Hematopoietic multipotent progenitor cell treated with erythropoietin and hydrocortisone succinate and interleukin-3 and kit ligand, for 4 days (in vitro differentiated cells): ENCODE measurements at regions not wholly inside any gene's neighbourhood (a gene's known extent, or its start where the extent isn't known, plus 50 kb on each side); places are given as distances from the start of the nearest gene placed in this dataset.
"Not testable (repeated sequence)": the region's sequence is repeated elsewhere in the genome, so short reads cannot be mapped to it uniquely, and the experiment has no call there.

Experiments
- DNase-seq: peaks from one replicate; pipeline ENCODE4 v3.0.0-alpha.2; 2015

DNA sequence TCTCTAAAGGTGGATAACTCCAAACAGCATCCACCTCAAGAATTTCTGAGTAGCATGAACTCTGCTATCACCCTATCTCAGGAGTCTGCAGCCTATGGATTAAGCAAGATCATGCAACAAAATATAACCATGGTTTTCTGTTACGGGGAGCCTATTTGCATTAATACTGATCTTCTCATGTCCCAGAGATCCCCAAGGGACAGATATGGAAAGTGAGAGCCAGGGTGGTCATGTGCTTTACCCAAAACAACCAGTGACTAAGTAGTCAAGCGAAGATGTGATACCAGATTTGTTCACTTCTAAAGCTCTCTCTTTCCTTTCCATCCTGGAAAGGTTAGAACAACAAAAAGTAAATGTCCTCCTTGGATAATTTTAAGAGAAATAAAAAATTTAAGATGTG lies 125.1 kb downstream of the PRRX1 start:
- no peak for DNase-seq

DNA sequence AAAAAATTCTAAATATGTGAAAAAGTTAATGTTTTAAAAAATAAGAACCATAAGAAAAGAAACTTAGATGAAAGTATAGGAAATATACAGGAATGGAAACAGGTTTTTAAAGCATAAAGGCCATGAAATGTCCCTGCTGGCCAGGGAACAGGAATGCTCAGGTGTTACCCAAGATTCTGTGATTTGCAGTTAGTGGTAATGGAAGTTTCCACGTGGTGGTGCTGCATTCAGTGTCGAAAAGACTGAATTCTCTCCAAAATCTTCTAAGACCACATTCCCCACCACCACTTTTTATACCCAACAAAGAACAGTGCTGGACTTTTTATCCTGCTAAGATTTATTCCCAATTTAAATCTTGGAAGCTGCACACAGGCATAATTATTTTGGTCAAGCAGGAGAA lies 126.2 kb downstream of the PRRX1 start:
- no peak for DNase-seq

DNA sequence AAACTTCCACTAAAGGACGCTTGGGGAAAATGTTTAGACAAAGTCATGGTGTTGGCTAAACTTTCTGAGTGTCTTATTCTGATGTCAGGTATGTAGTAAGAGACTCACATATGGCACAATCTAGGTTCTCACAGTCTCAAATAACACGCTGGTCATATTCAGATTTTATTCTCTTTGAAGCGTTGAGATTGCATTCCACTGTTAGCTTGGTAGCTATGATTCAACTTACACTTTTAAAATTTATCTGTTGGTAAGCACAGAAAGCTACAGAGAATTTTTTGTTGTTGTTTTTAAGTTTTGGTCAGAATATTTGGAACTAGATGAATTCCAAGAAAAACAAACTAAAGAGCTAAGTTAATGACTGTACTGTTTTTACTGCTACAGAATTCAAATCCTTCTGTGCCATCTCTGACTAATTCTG lies 126.7 kb downstream of the PRRX1 start:
- no peak for DNase-seq

- DNase-seq = no peak
These were observed 128.0 kb downstream of the PRRX1 start for GRCh38 chr1:170791941-170792340.

DNA sequence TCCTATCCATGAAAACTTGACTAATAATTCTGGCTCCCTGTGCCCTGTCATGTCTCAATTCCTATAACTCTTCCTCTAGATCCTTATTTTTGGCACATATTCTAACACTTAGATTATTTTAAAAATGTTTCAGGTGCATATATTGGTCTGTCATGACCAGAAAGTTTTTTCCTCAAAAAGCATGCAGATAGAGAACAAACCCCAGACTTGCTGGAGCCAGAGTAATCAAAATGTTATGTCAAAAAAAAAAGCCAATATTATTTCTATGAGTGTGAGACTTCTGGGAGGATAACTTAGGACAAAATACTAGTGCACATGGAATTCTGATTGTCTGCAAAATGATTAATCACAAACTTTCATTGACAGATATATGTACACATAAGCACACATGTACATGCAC lies 135.1 kb upstream of the MROH9 start:
- no peak for DNase-seq

- no peak for DNase-seq
These were observed 134.5 kb upstream of the MROH9 start for GRCh38 chr1:170800812-170801211.

DNA sequence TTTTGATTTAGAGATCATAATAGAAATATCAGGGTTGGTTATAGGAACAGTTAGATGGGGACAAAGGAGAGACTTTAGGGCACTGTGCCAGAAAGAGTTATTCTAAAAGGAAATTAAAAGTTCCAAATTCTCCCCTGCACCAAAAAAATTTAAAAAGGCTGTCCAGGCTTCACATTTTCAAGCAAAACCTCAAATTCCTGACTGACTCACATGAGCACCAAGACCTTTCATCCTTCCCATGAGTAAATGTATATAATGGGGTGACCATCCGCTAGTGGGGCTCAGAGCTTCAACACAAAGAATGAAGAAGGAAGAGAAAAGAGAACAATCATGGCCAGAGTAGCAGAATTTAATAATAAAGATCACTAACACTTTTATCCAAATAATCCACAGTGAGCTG lies 131.6 kb upstream of the MROH9 start:
- no peak for DNase-seq

- DNase-seq = no peak
These were observed 130.9 kb upstream of the MROH9 start for GRCh38 chr1:170804419-170804818.

- DNase-seq = no peak
These were observed 130.5 kb upstream of the MROH9 start for GRCh38 chr1:170804879-170805278.

- DNase-seq = no peak
These were observed 128.4 kb upstream of the MROH9 start for GRCh38 chr1:170806961-170807360.

DNA sequence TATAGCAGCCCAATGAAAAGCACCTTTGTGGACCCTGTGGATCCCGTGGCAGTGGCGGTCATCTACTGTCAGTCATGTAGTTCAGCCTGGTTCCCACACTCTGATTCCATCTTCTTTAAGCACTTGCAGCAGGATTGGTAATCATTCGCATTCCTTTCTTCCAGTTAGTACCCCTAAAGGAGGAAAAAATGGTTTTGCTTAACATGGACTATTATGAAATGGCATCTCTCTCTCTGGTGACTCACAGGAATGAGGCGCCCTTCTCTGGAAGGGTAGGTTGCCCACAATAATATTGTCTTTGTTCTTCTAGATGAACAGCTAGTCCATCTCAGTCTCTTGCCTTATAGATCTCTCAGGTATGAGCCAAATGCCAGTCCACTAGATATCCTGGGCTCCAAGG lies 127.9 kb upstream of the MROH9 start:
- DNase-seq = no peak

GRCh38 chr1:170808216-170808885 lies 127.0 kb upstream of the MROH9 start:
- no peak for DNase-seq

GRCh38 chr1:170811013-170811412 lies 124.3 kb upstream of the MROH9 start:
- not testable (repeated sequence) for DNase-seq

DNA sequence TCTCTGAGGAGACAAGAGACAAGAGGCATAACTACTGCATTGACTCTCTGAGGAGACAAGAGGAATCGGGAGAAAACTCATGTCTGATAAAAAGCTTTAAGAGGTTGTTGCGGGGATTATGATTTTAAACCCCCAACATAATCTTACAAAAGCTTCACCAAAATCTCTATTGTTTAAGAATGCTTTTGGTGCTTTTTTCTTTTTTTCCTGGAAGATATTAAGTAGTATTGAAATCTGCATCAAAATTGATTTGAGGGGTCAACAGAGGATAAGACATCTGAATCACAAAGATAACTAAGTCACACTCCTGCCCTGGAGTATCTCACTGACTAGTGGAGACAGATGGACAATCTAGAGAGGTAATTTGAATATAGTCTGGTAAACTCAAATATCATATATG lies 115.6 kb upstream of the MROH9 start:
- no peak for DNase-seq

DNA sequence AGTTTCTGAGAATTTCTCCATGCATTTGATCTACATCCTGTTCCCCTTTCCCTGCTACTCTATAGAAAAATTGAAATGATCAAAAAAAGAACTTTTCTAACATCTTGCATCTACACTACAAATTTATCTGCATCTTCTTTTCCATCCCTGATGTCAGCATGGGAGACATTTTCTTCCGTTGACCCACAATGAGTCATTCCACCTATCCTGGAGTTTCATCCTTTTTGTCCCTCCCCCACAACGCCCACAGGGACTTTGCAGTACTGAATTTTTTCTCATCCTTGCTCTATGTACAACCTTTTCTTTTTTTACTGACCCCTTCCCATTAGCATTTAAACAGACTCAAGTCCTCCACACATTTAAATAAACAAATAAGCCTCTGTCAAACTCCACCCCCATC lies 112.2 kb upstream of the MROH9 start:
- DNase-seq = no peak

DNA sequence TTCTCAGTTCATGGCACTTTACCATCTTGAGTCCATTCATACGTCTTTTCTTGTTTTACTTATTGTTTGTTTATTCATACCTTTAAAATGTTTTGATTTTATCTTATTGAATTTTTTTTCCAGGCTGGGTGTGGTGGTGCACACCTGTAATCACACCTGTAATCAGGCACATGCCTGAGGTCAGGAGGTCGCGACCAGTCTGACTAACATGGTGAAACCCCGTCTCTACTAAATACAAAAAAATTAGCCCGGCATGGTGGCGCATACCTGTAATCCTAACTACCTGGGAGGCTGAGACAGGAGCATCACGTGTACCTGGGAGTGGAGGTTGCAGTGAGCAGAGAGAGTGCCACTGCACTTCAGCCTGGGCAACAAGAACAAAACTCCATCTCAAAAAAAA lies 104.1 kb upstream of the MROH9 start:
- DNase-seq = no peak

DNA sequence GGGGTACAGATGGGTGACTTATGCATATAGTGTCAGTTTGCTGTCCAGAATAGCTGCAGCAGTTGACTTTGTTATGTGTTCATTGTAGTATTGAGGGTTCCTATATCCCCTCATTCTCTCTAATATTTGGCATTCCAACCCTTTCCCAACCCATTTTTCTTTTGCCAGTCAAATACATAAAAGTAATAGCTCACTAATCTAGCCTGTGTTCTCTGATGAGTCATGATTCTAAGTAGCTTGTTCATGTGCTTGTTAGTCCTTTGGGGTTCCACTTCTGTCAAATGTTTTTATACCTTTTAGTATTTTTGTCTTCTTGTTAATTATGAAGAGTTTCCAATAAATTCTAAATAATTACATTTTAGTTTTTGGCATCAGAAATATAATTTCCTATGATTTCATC lies 99.2 kb upstream of the MROH9 start:
- no peak for DNase-seq

- DNase-seq = no peak
These were observed 95.0 kb upstream of the MROH9 start for GRCh38 chr1:170840371-170840770.

- no peak for DNase-seq
These were observed 82.0 kb upstream of the MROH9 start for GRCh38 chr1:170853302-170853701.

- no peak for DNase-seq
These were observed 81.5 kb upstream of the MROH9 start for GRCh38 chr1:170853867-170854266.

DNA sequence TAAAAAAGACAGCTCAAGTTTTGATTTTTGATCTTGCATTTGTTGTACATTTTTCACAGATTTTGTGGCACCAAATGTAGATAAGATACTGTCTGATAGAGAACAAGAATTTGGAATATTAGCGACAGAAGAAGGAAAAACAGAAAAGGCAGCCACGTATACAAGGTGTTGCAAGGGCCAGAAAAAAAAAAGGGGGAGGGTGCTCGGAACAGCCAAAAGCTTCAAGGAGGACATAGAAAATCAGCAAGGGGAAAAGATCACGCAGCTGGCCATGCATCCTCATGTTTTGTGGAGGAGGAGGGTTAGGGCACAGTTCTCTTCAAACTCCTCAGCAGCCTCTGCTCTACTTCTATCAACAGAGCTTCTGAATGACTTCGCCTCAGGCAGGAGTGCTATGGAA lies 80.7 kb upstream of the MROH9 start:
- DNase-seq = no peak

GRCh38 chr1:170856455-170856854 lies 78.9 kb upstream of the MROH9 start:
- DNase-seq = no peak

GRCh38 chr1:170857955-170858354 lies 77.4 kb upstream of the MROH9 start:
- DNase-seq = no peak

- DNase-seq = no peak
These were observed 71.7 kb upstream of the MROH9 start for GRCh38 chr1:170863621-170864020.

DNA sequence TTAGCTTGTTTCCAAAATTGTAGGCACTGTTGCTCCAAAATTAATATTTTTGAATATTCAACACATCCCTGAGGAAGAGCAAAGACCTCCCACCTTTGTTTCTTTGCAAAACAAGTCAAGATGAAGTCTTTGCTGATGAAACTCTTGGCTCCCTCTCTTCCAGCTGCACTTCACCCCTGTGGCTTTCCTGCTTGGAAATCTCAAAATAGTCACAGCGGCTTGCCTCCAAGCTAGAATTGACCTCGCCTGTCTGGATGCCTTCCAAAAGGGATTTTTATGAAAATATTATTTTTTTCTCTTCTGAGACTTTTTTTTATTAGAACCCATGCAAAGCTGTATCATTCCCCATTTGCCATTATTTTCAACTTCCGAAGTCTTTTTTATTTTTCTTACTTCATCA lies 71.1 kb upstream of the MROH9 start:
- no peak for DNase-seq
